KOPT-K1 (cell line): ENCODE measurements at regions not wholly inside any gene's neighbourhood (a gene's known extent, or its start where the extent isn't known, plus 50 kb on each side); places are given as distances from the start of the nearest gene placed in this dataset.

Experiments
- H3K27ac ChIP-seq: fragments of 200-600 bp; sonication (generic); 2 replicates; pipeline ENCODE4 v1.5.1; 2016; ENCODE audit warnings: antibody characterized with exemption, mild to moderate bottlenecking, low read depth, low read length; ENCODE audit not compliant: poor library complexity, severe bottlenecking
- H3K36me3 ChIP-seq: fragments of 200-600 bp; sonication (generic); 2 replicates; pipeline ENCODE4 v1.5.1; 2017; ENCODE audit warnings: antibody characterized with exemption, mild to moderate bottlenecking, low read length, moderate library complexity; ENCODE audit not compliant: insufficient read depth
- H3K9me3 ChIP-seq: fragments of 200-600 bp; sonication (generic); 2 replicates; pipeline ENCODE4 v1.5.1; 2017; ENCODE audit warnings: antibody characterized with exemption, low read length, mild to moderate bottlenecking; ENCODE audit not compliant: insufficient read depth, poor library complexity, severe bottlenecking

GRCh38 chr2:239538357-239539052, 137.7 kb upstream of the HDAC4 start:
- H3K27ac ChIP-seq: no peak overlapping the region
- peaks cover 8% of the 10 kb centered on the region for H3K9me3 ChIP-seq

DNA sequence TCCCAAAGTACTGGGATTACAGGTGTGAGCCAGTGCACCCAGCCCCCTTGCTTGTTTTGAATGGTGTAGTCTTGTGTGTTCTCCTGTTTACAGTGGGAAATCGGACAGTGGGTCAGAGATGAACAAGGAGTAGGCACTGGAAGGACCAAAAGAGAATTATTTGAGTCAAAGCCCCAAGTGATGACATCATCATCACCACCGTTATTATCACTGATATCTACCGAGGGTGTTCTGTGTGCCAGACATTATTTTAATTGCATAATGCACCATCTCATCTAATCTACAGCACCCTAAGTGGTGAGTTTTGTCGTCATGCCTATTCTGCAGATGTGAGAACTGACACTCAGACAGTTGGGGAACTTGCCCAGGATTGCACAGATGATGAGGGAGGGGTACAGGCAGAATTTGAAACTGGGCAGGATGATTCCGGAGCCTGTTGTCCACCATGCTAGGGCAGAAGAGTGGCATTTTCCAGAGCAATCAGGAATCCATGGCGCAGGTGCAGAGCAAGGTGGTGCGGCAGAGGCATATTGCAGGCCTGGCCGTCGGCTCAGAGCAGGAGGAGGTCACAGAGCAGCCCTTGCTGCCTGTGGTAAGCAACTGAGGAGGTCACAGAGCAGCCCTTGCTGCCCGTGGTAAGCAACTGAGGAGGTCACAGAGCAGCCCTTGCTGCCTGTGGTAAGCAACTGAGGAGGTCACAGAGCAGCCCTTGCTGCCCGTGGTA, 137.0 kb upstream of the HDAC4 start:
- Histone ChIP-seq H3K27ac (no peak overlapping the region), H3K9me3 (peaks cover 8% of the 10 kb centered on the region), H3K36me3 (no peaks in the 10 kb centered on the region)

More at GRCh38 chr2:239538357-239539052, 137.7 kb upstream of the HDAC4 start:
- no peaks in the 10 kb centered on the region for H3K36me3 ChIP-seq

GRCh38 chr2:239536186-239536585, 135.4 kb upstream of the HDAC4 start:
- Histone ChIP-seq H3K36me3 (no peaks in the 10 kb centered on the region), H3K9me3 (peaks cover 8% of the 10 kb centered on the region), H3K27ac (no peak overlapping the region)

- H3K36me3 ChIP-seq: no peaks in the 10 kb centered on the region
- no peak overlapping the region for H3K27ac ChIP-seq
- peaks cover 8% of the 10 kb centered on the region for H3K9me3 ChIP-seq
These were observed 134.8 kb upstream of the HDAC4 start for GRCh38 chr2:239535413-239536144.

- peaks cover 8% of the 10 kb centered on the region for H3K9me3 ChIP-seq
- H3K27ac ChIP-seq: no peak overlapping the region
- H3K36me3 ChIP-seq: no peaks in the 10 kb centered on the region
These were observed 134.0 kb upstream of the HDAC4 start for GRCh38 chr2:239534581-239535412.

GRCh38 chr2:239533569-239534316, 132.9 kb upstream of the HDAC4 start:
- H3K27ac ChIP-seq: no peak overlapping the region
- peaks cover 8% of the 10 kb centered on the region for H3K9me3 ChIP-seq
- H3K36me3 ChIP-seq: no peaks in the 10 kb centered on the region

GRCh38 chr2:239532859-239533258, 132.0 kb upstream of the HDAC4 start:
- Histone ChIP-seq H3K27ac (no peak overlapping the region), H3K36me3 (no peaks in the 10 kb centered on the region), H3K9me3 (peaks cover 8% of the 10 kb centered on the region)

GRCh38 chr2:239532250-239532649, 131.4 kb upstream of the HDAC4 start:
- Histone ChIP-seq H3K36me3 (no peaks in the 10 kb centered on the region), H3K9me3 (peaks cover 8% of the 10 kb centered on the region), H3K27ac (no peak overlapping the region)

DNA sequence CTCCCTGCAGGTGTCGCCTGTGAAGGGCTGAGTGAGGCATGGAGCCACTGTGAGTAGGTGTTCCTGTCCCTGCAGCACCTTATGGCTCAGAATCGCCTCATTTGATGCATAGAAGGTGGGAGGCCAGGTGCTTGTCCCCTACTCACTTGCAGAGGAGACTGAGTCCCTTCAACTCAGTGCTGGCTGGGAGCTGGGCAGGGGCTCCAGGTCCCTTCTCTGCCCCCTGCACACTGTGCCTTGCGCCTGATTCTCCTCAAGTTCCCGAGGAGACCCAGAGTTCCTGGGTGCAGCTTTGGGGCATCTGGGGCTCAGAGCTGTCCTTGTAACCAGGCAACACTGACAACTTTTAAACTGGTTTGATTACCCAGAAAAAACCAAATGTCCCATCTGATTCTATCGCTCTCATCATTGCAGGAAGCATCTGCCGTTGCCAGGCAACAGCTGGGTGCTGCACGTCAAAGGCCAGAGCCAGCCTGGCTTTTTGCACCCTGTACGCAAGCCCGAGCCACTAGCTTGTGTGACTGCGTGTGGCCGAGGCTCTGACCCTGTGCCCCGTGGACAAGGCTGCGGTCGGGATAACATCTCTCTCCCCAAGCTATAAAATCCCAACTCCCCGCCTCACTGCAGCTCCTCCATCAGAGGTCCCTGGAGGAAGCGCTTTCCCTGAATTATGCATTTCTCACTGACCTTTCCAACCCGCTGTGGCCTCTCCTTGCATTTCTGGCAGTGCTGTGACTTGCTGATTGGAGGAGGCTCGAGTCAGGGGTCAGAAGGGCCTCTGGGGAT, 130.8 kb upstream of the HDAC4 start:
- H3K9me3 ChIP-seq: peaks cover 8% of the 10 kb centered on the region
- no peaks in the 10 kb centered on the region for H3K36me3 ChIP-seq
- no peak overlapping the region for H3K27ac ChIP-seq

GRCh38 chr2:239530749-239531316, 130.0 kb upstream of the HDAC4 start:
- peaks cover 8% of the 10 kb centered on the region for H3K9me3 ChIP-seq
- H3K27ac ChIP-seq: no peak overlapping the region
- H3K36me3 ChIP-seq: no peaks in the 10 kb centered on the region

- Histone ChIP-seq H3K36me3 (no peaks in the 10 kb centered on the region), H3K27ac (no peak overlapping the region), H3K9me3 (no peaks in the 10 kb centered on the region)
These were observed 128.6 kb upstream of the HDAC4 start for GRCh38 chr2:239529313-239530015.

DNA sequence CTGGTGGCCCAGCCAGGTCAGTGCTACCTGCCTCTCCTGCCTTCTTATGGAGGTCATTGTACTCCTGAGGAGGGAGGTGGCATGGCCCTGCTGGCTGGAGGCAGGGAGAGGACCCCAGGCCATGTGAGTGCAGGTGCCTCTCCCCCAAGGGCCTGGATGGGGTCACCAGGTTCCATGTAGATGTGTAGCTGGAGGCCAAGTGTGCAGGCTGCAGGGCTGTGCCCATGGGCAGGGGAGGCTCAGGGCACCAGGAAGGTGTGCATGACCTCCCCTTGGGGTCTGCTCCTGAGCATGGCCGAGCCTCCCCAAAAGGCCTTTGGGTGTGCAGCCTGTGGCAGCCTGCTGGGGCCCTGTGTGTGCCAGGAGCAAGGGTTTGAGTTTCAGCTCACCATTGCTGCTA, 128.1 kb upstream of the HDAC4 start:
- H3K36me3 ChIP-seq: no peaks in the 10 kb centered on the region
- no peaks in the 10 kb centered on the region for H3K9me3 ChIP-seq
- H3K27ac ChIP-seq: no peak overlapping the region

GRCh38 chr2:239528146-239528545, 127.3 kb upstream of the HDAC4 start:
- Histone ChIP-seq H3K27ac (no peak overlapping the region), H3K36me3 (no peaks in the 10 kb centered on the region), H3K9me3 (no peaks in the 10 kb centered on the region)
